ENCODE measurements at regions not wholly inside any gene's neighbourhood (a gene's known extent, or its start where the extent isn't known, plus 50 kb on each side); places are given as distances from the start of the nearest gene placed in this dataset.

- no peak overlapping the region for H3K4me3 ChIP-seq (ENCODE audit: low read depth in 2 of 2, low read length in 2 of 2)
- H3K36me3 ChIP-seq (ENCODE audit: control insufficient read depth, insufficient read depth, low read length): no peaks in the 10 kb centered on the region
- TF ChIP-seq SIN3A (IDR thresholded peaks at IDR 0.05; ENCODE audit: borderline replicate concordance, insufficient read depth, low read depth, low read length) (no peak), REST (IDR thresholded peaks at IDR 0.05; ENCODE audit: insufficient read depth in 1 of 2, low read depth in 2 of 2, low read length in 1 of 2) (no peak), POLR2AphosphoS5 (IDR thresholded peaks at IDR 0.05; ENCODE audit: low read depth, low read length) (no peak), CTCF (IDR thresholded peaks at IDR 0.05) (no peak), TCF7L2 (IDR thresholded peaks at IDR 0.05; ENCODE audit: low read depth, low read length) (no peak)
- POLR2A ChIA-PET: no interaction called here
- H3K9me3 ChIP-seq (ENCODE audit: control insufficient read depth, insufficient read depth, low read depth, low read length): no peaks in the 10 kb centered on the region
- no peaks in the 10 kb centered on the region for H3K27me3 ChIP-seq (ENCODE audit: control insufficient read depth, insufficient read depth, low read length)
- no peak for ATAC-seq
- intact Hi-C loops (cut with micrococcal nuclease; ENCODE audit: unreplicated experiment) (no loop called here), in situ Hi-C loops (cut with HindIII; ENCODE audit: low pct_unique_long_range_greater_than_20kb, low sequenced_read_pairs) (no loop called here)
- no peak for DNase-seq (ENCODE audit: low read depth, low spot score)
- CTCF ChIA-PET: no interaction called here
- no peak overlapping the region for H3K27ac ChIP-seq (ENCODE audit: low read length)
- no TSS peak for BruUV-seq (replicated peaks)
- H3K4me1 ChIP-seq (ENCODE audit: control insufficient read depth, insufficient read depth, low read length): no peaks in the 10 kb centered on the region
These were observed 508.9 kb downstream of the NTRK2 start for GRCh38 chr9:85178474-85178873.

- no peak for DNase-seq (ENCODE audit: low read depth, low spot score)
- intact Hi-C loops (cut with micrococcal nuclease; ENCODE audit: unreplicated experiment): no loop called here
- in situ Hi-C loops (cut with HindIII; ENCODE audit: low pct_unique_long_range_greater_than_20kb, low sequenced_read_pairs): no loop called here
- Histone ChIP-seq H3K4me1 (ENCODE audit: control insufficient read depth, insufficient read depth, low read length) (no peaks in the 10 kb centered on the region), H3K27me3 (ENCODE audit: control insufficient read depth, insufficient read depth, low read length) (no peaks in the 10 kb centered on the region), H3K27ac (ENCODE audit: low read length) (no peak overlapping the region), H3K36me3 (ENCODE audit: control insufficient read depth, insufficient read depth, low read length) (no peaks in the 10 kb centered on the region), H3K4me3 (ENCODE audit: low read depth in 2 of 2, low read length in 2 of 2) (no peak overlapping the region), H3K9me3 (ENCODE audit: control insufficient read depth, insufficient read depth, low read depth, low read length) (no peaks in the 10 kb centered on the region)
- no peak for ATAC-seq
- POLR2A ChIA-PET: no interaction called here
- no TSS peak for BruUV-seq (replicated peaks)
- CTCF ChIA-PET: no interaction called here
- TF ChIP-seq TCF7L2 (IDR thresholded peaks at IDR 0.05; ENCODE audit: low read depth, low read length) (no peak), POLR2AphosphoS5 (IDR thresholded peaks at IDR 0.05; ENCODE audit: low read depth, low read length) (no peak), SIN3A (IDR thresholded peaks at IDR 0.05; ENCODE audit: borderline replicate concordance, insufficient read depth, low read depth, low read length) (no peak), REST (IDR thresholded peaks at IDR 0.05; ENCODE audit: insufficient read depth in 1 of 2, low read depth in 2 of 2, low read length in 1 of 2) (no peak), CTCF (IDR thresholded peaks at IDR 0.05) (no peak)
These were observed 504.4 kb downstream of the NTRK2 start for GRCh38 chr9:85173967-85174366.
